ENCODE measurements at regions not wholly inside any gene's neighbourhood (a gene's known extent, or its start where the extent isn't known, plus 50 kb on each side); places are given as distances from the start of the nearest gene placed in this dataset.

DNA sequence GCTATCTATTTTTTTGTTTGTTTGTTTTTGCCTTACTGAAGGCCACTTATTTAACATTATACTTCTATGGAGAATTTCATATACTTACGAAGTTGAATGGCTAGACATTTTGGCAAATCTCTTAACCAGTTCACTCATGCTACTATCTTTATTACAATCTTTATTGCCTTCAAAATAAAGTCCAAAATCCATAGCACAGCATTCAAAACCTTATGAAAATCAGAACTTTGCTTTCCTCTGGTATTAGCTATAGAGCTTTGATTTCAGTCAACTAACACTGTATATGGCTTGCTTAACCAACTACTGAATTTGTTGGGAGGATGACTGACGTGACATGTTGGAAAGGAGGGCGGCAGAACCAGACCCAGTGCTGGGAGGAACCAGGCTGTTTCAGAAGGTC lies 571.1 kb downstream of the LMO4 start:
- TF ChIP-seq, protein P1, sequence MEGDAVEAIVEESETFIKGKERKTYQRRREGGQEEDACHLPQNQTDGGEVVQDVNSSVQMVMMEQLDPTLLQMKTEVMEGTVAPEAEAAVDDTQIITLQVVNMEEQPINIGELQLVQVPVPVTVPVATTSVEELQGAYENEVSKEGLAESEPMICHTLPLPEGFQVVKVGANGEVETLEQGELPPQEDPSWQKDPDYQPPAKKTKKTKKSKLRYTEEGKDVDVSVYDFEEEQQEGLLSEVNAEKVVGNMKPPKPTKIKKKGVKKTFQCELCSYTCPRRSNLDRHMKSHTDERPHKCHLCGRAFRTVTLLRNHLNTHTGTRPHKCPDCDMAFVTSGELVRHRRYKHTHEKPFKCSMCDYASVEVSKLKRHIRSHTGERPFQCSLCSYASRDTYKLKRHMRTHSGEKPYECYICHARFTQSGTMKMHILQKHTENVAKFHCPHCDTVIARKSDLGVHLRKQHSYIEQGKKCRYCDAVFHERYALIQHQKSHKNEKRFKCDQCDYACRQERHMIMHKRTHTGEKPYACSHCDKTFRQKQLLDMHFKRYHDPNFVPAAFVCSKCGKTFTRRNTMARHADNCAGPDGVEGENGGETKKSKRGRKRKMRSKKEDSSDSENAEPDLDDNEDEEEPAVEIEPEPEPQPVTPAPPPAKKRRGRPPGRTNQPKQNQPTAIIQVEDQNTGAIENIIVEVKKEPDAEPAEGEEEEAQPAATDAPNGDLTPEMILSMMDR (IDR thresholded peaks at IDR 0.05): no peak
- TF ChIP-seq POLR2A (IDR thresholded peaks at IDR 0.05): no peak
